NCI-H748 (cell line): ENCODE measurements at regions not wholly inside any gene's neighbourhood (a gene's known extent, or its start where the extent isn't known, plus 50 kb on each side); places are given as distances from the start of the nearest gene placed in this dataset.
"Not testable (repeated sequence)": the region's sequence is repeated elsewhere in the genome, so short reads cannot be mapped to it uniquely, and the experiment has no call there.

ENCODE experiments used
- DNase-seq: peaks from one replicate; lab custom pipeline; 2025; ENCODE audit not compliant: unreplicated experiment; lab: John Stamatoyannopoulos, UW

DNA sequence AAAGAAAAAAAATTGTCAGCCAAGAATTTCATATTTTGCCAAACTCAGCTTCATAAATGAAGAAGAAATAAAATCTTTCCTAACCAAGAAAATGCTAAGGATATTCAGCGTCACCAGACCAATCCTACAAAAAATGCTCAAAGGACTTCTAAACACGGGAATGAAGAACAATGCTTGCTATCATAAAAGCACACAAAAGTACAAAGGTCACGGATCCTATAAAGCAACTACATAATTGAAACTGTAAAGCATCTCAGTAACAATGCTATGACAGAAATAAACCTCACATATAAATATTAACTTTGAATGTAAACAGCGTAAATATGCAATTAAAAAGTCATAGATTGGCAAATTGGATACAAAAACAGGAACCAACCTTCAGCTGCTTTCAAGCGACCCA lies 1314.6 kb upstream of the GYPC start:
- no peak for DNase-seq

DNA sequence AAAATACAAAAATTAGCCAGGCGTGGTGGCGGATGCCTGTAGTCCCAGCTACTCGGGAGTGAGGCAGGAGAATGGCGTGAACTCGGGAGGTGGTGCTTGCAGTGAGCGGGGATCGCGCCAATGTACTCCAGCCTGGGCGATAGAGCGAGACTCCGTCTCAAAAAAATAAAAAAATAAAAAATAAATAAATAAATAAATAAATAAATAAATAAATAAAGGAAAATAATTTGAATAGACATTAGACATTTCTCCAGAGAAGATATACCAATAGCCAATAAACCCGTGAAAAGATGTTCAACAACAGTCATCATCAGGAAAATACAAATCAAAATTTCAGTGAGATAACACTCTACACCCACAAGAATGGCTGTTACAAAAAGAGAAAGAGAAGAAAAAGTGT lies 1302.4 kb upstream of the GYPC start:
- DNase-seq: not testable (repeated sequence)

DNA sequence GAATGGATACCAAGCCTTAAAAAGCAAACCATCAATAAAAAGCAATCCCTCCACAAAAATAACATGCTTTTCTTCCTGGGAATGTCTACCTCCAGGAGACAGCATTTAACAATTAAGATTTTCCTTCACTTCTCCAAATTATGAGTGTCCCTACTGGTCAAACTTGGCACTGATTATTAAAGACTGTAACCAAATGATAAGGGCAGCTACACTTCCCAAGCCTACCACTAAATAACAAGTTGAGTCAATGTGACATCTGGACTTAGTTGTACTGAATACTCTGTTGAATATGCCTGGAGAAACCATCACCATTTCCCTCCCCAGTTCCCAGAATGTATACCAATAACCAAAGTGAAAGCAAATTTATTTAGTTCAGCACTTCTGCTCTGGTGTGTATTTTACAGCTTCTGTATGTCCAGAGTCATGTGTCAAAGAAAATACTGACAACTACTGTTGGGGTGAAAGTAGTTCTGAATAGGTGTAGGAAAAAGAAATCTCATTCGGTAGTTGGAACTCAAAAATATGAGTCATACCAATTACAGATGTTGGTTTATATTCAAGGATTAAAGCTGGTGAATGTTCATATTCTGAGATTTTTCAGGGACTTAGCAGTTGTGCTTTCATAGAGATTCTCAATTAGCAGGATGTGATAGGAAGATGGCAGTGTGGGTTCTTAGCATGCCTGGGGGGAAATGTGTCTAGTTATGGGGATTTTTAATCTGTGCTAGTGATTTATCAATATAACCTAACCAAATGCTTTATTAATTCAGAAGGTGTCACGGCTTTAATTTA lies 1291.6 kb upstream of the GYPC start:
- DNase-seq: no peak

DNA sequence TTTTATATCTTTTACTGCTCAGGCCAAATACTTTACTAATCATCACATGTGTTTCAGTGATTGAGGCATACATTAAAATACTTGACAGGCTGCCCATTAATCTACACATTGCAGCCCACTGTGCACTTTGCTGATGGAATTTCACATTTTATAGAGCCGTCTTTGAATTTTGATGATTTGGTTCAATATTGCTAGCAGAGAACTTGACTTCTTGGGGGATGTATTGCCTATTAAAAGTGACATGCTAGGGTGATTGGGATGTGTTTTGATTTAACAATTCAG lies 1291.0 kb upstream of the GYPC start:
- no peak for DNase-seq

DNA sequence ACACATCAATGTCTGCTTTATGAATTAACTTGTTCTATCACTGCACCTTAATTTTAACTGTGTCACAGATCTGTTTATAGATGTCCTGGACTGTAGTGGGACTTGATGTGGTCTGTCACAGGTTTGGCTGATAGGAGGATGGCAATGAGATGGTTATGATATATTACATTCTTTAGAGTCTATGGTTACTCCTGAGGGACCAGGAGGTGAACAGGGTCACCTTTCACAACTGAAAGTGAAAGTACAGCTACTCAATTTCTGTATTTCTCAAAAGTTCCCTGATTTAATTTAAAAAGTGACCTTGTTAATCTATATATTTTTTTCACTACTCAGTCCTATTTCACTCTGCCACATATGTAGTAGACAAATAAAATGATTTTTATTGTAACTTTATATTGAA lies 1284.1 kb upstream of the GYPC start:
- no peak for DNase-seq

DNA sequence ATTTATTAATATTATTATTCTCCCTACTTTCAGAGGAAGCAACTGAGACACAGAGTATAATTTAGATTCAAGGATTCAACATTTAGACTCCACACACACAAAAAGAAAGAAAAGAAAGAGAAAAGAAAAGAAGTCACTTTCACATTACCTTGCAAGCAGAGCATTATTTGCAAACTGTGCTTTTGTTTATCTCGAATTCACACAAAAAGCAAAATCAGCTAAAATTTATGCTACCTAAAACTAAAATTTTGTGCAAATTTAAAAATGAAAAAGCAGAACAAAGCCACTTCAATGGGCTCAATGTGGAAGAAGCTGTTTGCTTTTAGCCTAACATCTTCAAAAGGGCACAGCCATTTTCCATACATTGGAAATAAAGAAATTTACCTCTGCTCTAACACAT lies 1282.7 kb upstream of the GYPC start:
- no peak for DNase-seq

DNA sequence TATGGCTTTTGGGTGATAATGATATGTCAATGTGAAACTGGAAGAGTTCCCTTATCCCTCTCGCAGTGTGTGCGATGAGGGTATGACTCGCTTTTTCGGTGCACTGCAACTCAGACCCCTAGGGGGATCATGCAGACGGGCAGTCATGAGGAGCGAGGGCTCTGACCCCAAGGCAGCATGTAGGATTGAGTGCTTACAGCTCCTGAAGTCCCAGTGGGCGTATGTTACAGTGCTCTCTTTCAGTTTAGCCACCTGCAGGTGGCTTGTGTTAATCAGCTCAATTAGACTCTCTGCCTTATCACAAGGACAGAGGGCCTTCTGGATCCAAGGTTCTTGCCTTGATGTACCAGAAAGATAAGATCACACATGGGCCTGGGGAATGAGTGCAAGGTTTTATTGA lies 1269.9 kb upstream of the GYPC start:
- no peak for DNase-seq

DNA sequence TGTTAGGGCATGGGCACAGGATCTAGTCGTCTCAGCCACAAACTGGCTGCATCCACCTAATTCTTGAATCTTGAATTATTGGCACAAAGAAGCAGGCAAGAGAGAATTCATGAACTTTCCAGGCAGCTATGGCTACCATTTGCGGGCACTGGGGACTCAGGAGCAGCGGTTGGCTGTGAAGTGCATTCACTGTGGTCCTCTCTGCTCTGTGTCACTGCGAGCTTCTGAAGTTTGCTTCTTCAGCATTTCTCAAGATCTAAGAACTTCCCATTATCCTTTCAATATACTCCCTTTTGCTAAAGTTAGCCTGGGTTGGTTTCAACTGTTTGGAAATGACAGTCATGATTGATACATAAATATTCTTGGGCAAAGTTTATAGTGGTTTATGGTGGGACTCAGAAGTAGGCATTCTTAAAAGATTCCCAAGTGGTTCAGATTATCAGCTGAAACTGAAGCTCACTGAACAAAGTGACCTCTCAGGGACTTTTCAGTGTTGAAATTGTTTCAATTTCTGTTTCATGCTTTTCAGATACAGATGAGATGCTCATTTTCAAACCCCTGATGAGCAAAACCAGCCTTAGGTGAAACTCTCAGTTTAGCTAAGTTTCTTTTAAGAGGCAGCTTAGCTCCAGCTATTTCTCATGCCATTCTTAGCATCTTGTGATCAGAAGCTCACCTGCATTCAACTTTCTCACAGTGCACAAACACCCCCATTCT lies 1258.3 kb upstream of the GYPC start:
- DNase-seq: no peak

DNA sequence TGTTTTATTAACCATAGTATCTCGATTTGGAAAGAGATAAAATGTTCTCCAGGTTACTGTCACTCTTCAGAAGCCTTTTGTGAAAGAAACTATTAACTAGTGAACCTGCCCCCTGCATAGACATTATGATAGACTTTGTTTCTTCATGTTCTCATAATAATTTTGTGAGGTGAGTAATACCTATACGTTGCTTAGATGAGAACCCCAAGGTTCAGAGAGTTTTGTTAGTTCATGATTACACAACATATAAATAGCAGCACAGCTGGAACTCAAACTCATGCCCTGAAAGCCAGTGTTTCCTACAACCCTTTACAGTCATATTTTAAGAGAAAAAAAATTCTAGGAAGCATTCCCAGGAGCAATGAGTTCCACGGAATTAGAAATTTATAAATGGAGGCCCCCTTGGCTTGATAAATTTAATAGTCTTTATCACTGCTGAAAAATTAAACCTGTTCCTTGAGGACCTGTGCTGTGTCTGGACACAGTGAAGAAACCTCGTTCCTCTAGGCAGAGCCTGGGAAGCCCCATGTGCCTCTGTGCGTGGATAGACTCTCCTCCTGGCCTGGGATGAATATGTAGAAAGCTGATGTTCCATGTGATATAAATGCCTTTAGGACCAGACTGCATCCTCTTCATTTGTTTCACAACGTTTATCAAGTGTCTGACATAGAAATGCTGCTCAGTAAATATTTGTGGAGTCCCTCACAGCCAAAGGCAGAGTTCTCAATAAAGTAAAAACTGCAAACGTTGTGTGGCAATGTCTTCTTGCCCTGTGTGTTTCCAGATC lies 1257.0 kb upstream of the GYPC start:
- no peak for DNase-seq

DNA sequence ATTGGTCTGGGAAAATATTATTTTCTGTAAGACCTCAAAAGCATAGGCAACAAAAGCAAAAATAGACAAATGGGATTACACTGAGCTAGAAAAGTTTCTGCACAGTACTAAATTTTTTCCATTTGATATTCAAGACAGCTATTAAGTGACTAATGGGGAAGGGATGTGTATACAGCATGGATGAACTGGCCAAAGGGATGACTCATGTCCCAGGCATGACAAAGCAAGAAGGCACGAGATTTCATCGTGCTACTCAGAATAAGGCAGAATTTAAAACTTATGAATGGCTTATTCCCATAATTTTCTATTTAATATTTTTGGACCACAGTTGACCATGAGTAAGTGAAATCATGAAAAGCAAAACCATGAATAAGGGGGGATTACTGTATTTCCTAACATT lies 1250.1 kb upstream of the GYPC start:
- no peak for DNase-seq

DNA sequence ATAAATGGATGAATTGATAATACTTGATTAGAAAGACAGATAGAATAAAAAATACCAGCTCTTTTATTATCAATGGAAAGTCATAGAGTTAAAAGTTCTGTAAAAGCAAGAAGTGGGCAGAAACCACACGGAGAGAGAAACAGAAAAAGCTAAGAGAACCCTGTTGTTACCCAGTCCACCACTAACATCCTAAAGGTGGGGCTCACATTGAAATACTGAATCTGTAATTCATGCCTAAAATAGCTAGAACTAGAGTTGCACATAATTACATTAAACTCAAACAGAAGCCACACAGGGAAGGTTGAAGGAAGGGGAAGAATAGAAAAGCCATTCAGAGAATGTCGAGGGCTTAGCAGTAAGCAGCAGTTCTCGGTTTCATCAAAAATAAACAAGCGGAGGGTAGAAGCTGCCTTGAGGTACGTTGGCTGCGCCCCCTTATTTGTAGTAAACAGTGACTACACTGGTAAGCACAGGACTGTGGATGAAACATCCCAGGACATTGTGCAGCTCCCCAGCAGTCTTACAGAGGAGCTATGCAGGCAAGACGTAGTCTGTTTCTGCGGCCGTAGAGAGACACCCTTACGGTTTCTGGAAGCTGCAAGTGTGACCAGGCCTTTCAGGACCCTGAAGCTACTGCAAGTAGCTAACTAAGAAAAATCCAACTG lies 1247.0 kb upstream of the GYPC start:
- DNase-seq: no peak

DNA sequence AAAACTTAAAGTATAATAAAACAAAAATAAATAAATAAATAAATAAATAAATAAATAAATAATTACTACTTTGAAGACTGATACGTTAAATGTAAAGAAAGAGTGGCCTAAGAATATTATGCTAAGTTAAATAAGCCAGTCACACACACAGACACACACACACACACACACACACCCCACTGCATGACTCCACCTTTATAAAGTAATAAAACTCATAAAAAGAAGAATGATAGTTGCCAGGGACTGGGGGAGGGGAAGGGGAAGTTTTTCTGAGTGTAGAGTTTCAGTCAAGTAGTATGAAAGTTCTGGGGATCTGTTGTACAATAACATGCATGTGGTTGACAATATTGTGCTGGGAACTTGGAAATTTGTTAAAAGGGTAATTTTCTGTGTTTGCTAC lies 1237.5 kb upstream of the GYPC start:
- no peak for DNase-seq

DNA sequence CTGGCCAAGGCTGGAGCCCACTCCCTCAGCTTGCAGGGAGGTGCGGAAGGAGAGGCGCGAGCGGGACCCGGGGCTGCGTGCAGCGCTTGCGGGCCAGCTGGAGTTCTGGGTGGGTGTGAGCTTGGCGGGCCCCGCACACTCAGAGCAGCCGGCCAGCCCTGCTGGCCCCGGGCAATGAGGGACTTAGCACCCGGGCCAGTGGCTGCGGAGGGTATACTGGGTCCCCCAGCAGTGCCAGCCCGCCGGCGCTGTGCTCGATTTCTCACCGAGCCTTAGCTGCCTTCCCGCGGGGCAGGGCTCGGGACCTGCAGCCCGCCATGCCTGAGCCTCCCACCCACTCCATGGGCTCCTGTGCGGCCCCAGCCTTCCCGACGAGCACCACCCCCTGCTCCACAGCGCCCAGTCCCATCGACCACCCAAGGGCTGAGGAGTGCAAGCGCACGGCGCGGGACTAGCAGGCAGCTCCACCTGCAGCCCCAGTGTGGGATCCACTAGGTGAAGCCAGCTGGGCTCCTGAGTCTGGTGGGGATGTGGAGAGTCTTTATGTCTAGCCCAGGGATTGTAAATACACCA lies 1233.7 kb upstream of the GYPC start:
- not testable (repeated sequence) for DNase-seq

DNA sequence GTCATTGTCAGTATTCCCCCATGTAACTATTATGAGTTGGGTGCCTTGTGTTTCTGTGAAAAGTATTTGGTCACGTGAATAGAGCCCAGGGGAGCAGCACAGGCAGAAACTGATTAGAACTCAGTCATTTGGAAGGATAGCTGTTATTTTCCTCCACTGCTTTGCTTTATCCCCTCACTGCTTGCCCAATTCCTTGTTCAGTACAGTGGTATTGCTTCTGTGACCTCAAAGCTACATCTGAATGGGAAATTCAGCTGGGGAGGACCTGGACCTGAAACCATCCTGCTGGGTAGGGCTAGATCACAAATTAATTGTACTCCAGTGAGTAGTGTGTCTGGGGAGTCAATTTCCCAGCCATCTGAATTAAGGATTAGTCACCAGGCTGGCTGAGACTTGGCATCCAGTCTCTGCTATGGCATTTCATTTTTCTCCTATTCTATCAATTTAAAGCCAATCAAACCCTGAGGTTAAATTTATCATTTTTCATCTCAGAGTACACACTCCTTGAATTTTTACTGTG lies 1231.6 kb upstream of the GYPC start:
- DNase-seq: no peak

DNA sequence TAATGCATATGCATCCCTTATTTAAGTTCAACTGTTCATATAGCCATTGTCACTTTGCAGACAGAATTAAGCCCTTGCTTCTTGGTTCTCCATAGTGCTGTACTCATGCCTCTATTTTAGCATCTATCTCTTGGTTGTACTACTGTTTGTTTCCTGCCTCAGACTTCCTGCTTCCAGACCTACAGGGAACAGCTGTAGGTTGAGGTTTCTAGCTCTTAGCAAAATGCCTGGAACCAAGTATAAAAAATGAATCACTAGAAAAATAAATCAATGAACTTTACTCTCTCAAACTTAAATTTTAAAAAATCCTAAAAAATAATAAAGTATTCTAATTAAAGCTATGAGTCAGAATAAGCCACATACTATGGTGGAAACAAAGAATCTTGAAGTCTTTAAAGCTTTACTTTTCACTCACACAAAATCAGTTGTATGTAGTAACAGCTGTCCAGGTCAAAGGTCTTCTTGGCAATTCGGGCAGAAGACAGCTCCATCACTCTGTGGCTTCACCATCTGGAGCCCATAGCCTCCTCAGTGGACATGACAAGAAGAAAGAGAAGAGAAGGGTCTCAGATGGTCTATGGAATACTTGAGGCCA lies 1228.1 kb upstream of the GYPC start:
- no peak for DNase-seq

DNA sequence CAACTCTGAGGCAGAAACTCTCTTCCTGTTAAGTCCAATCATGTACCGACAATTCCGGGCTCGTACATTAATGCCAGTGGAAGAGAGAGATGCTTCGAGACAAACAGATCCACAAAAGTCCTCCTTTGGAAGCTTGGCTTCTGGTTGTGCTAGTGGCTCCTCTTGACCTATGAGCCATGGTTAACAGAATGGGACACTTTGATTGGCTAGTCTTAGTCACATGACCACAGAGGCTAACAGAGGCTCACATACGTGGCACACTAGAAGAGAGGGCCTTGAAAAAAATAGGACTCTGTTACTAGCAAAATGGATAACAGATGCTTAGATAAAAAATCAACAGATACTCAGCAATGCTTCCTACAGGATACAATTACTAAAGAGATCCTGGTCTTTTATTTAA lies 1211.9 kb upstream of the GYPC start:
- no peak for DNase-seq

DNA sequence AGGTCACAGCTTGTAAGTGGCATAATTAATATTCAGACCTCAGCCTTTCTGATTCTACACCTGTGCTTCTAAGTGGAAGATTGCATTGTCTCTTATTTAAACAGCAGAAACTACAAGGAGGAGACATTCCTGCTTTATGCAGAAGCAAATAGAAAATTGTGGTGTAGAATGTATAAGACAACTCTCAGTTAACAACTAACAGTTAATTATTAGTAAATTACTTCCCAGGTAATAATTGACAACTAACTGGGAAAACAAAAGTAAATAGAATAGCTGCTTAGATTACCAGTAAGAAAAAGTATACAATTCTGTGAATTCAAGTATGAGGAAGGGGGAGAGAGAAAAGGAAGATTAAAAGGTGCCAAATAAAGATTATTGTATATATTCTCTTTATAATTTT lies 1210.5 kb upstream of the GYPC start:
- DNase-seq: no peak

DNA sequence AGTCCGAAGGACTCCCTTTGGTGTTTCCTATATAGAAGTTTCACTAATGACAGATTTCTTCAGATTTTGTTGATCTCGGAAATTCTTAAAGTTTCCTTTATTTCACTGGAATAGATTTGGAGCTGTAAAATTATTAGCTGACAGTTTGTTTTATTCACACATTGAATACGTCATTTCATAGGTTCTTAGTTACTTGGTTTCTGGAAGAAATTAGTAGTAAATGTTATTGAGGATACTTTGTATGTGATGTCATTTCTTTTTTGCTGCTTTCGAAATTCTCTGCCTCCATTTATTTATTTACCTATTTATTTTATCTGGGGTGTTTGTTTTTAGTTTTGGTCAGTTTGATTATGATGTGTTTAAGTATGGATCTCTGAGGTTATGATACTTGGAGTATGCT lies 1205.9 kb upstream of the GYPC start:
- DNase-seq: no peak

DNA sequence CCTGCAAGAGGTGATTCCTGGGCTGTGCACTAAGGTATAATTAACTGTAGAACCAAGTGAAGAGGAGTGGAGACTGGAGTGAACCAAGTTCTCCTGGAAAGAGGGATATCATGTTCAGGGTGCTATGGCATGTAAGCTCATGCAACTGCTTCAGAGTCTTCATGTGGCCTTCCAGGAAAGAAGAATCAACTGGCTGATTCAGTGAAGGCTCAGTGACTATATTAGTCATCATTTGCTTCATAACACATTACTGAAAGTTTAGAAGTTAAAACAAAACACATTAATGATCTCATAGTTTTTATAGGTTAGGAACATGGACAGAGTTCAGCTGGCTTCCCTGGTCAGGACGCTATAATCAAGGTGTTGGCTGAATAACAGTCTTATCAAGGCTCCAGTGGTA lies 1200.8 kb upstream of the GYPC start:
- no peak for DNase-seq

DNA sequence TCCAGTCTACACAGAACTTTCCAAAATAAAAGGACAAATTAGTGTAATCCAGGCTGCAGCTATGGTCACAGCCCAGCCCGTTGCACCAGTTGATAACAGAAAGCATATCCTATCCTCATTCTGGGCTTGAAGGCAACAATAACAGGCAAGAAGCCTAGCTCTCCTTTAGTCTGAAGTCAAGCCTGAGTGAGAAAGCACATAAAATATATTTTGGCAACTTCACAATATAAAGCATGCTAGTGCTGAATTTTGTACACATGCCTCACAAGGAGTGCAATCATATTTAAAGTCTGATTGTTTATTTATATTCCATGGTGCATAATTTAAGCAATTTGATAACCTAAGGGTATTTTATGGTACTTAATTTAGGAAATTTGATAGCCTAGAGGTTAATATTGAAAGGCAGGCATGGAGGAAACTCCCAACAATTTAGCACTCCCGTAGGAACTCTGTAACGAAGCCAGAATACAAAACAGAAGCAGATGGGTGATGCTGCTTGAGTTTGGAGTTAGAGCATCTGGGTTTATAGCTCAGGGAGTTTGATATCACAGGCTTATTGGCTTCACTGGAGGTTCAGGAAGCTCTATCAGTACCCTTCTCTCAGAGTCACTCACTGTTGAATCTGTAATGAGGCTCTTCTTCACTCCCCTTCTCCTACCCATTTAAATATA lies 1199.1 kb upstream of the GYPC start:
- peak; percentile 72 for DNase-seq
